GM12891 (cell line): ENCODE measurements at regions not wholly inside any gene's neighbourhood (a gene's known extent, or its start where the extent isn't known, plus 50 kb on each side); places are given as distances from the start of the nearest gene placed in this dataset.

Experiments used
- PAX5 ChIP-seq: IDR thresholded peaks from 2 replicates; pipeline ENCODE4 v1.6.1; 2011; ENCODE audit warnings: low read length, moderate library complexity, mild to moderate bottlenecking; ENCODE audit not compliant: insufficient read depth, severe bottlenecking
- POLR2A ChIP-seq: IDR thresholded peaks from 2 replicates; pipeline ENCODE4 v1.6.1; 2011; ENCODE audit warnings: low read depth, low read length, control low read depth
- POLR2AphosphoS5 ChIP-seq: IDR thresholded peaks from 2 replicates; pipeline ENCODE4 v1.6.1; 2011; ENCODE audit warnings: low read depth, low read length, control low read depth
- SPI1 ChIP-seq: IDR thresholded peaks from 2 replicates; pipeline ENCODE4 v1.6.1; 2011; ENCODE audit warnings: low read depth, low read length, control low read depth
- TAF1 ChIP-seq: IDR thresholded peaks from 2 replicates; pipeline ENCODE4 v1.6.1; 2011; ENCODE audit warnings: low read depth, low read length, control low read depth

- TF ChIP-seq TAF1, result no peak
- no peak for TF ChIP-seq POLR2A
- no peak for TF ChIP-seq SPI1
- TF ChIP-seq POLR2AphosphoS5, result no peak
- TF ChIP-seq PAX5, result no peak
These were observed 109.7 kb upstream of the ZNF236 start for GRCh38 chr18:76712511-76713140.
